HepG2 (cell line): ENCODE measurements at regions not wholly inside any gene's neighbourhood (a gene's known extent, or its start where the extent isn't known, plus 50 kb on each side); places are given as distances from the start of the nearest gene placed in this dataset.

Experiments
- ATAC-seq: fragments of 200-7000 bp; cut with Tn5 transposase; 3 replicates; pipeline ENCODE4 v1.9.1; 2020; ENCODE audit warnings: mild to moderate bottlenecking, moderate library complexity
- BruUV-seq: library from RNA; stranded (reverse); fragments of 400-500 nt; replicated peaks from 2 replicates; lab custom pipeline; 2021; lab: Mats Ljungman, UMichigan
- CTCF ChIA-PET: fragments of 300-600 bp; formaldehyde crosslinking; extraction: SDS; loops from one replicate; lab custom pipeline; 2021; ENCODE audit warnings: low total read pairs, inconsistent platforms, low intra/inter-chr PET ratio; lab: Yijun Ruan, JAX
- POLR2A ChIA-PET: fragments of 350-600 bp; sonication (Branson Sonifier 250); formaldehyde crosslinking; loops from one replicate; lab custom pipeline; 2020; ENCODE audit warnings: antibody characterized with exemption, inconsistent platforms; lab: Yijun Ruan, JAX
- DNase-seq: peaks from one replicate; pipeline ENCODE4 v3.0.0-alpha.2; 2015; ENCODE audit warnings: low spot score
- FAIRE-seq: peaks from 3 replicates; lab custom pipeline; 2011; peaks lifted over from hg19 to GRCh38; lab: Jason Lieb, UNC
- H2AFZ ChIP-seq: one replicate; pipeline ENCODE4 v1.6.1; 2011; ENCODE audit warnings: low read length, inconsistent platforms
- H3K27ac ChIP-seq: fragments of 300-600 bp; 3 replicates; pipeline ENCODE4 v1.8.0; 2011; ENCODE audit warnings: mixed run types, mild to moderate bottlenecking, mixed read lengths, low read length, inconsistent platforms; ENCODE audit not compliant: insufficient read depth; ENCODE audit errors: extremely low read length
- H3K27me3 ChIP-seq, 2 experiments: fragments of 200-600 bp in 1 of 2; 2 replicates in 1 of 2; 3 replicates in 1 of 2; pipeline versions ENCODE4 v1.6.0 to v1.8.0; 2011; ENCODE audit warnings: low read length in 2 of 2, mild to moderate bottlenecking in 2 of 2, moderate library complexity in 2 of 2, inconsistent platforms in 1 of 2; ENCODE audit not compliant: insufficient read depth in 2 of 2, control insufficient read depth in 1 of 2
- H3K36me3 ChIP-seq, 2 experiments: fragments of 200-600 bp in 1 of 2; replicated peaks in 1 of 2; 2 replicates in 1 of 2; 3 replicates in 1 of 2; pipeline versions ENCODE4 v1.5.1 to v1.8.0; 2011; ENCODE audit warnings: low read length in 2 of 2, inconsistent platforms in 1 of 2; ENCODE audit not compliant: insufficient read depth in 2 of 2, control insufficient read depth in 1 of 2
- H3K4me1 ChIP-seq: 2 replicates; pipeline ENCODE4 v1.5.1; 2012; ENCODE audit warnings: low read length, inconsistent platforms; ENCODE audit not compliant: insufficient read depth
- H3K4me2 ChIP-seq: 2 replicates; pipeline ENCODE4 v1.6.0; 2011; ENCODE audit warnings: low read depth, low read length, inconsistent platforms
- H3K4me3 ChIP-seq, 3 experiments: fragments of 200-600 bp in 1 of 3; sonication (generic), shearing (Covaris generic) in 1 of 3; replicated peaks in 1 of 3; 2 replicates each; pipeline ENCODE4 v1.5.1; 2011 to 2016; ENCODE audit warnings: low read length in 3 of 3, inconsistent platforms in 2 of 3, low read depth in 2 of 3, mild to moderate bottlenecking in 2 of 3, control low read depth in 1 of 3, mixed read lengths in 1 of 3; ENCODE audit not compliant: insufficient read depth in 1 of 3
- H3K79me2 ChIP-seq: one replicate; pipeline ENCODE4 v1.6.1; 2011; ENCODE audit warnings: low read length, inconsistent platforms; ENCODE audit not compliant: insufficient read depth
- H3K9ac ChIP-seq: 2 replicates; pipeline ENCODE4 v1.6.0; 2011; ENCODE audit warnings: mild to moderate bottlenecking, low read depth, low read length, inconsistent platforms; ENCODE audit not compliant: insufficient read depth
- H3K9me3 ChIP-seq: 2 replicates; pipeline ENCODE4 v1.5.1; 2012; ENCODE audit warnings: mild to moderate bottlenecking, low read length
- H4K20me1 ChIP-seq: 2 replicates; pipeline ENCODE4 v1.6.0; 2011; ENCODE audit warnings: inconsistent platforms, mild to moderate bottlenecking, low read length, moderate library complexity; ENCODE audit not compliant: insufficient read depth
- FOXP1 ChIP-seq, 2 experiments: fragments of 450-650 bp in 1 of 2; IDR thresholded peaks; 2 replicates each; pipeline ENCODE4 v1.6.1; 2017 to 2018; ENCODE audit warnings: antibody characterized with exemption in 1 of 2
- GATA4 ChIP-seq: sonication (generic); IDR thresholded peaks from 2 replicates; pipeline ENCODE4 v1.6.1; 2016; ENCODE audit warnings: antibody characterized with exemption, low read depth, borderline replicate concordance
- HNF1A ChIP-seq, 2 experiments: sonication (generic) in 1 of 2; formaldehyde crosslinking in 1 of 2; IDR thresholded peaks; 2 replicates each; pipeline versions ENCODE4 v1.4.0 to v1.6.1; 2016 to 2020; ENCODE audit warnings: borderline replicate concordance in 1 of 2, low read depth in 1 of 2, mild to moderate bottlenecking in 1 of 2, missing genetic modification reagents in 1 of 2
- NBN ChIP-seq: fragments of 450-650 bp; conservative IDR thresholded peaks from 2 replicates; pipeline ENCODE4 v1.6.1; 2017
- NFATC3 ChIP-seq: sonication (generic); formaldehyde crosslinking; IDR thresholded peaks from 2 replicates; pipeline ENCODE4 v1.5.1; 2020; ENCODE audit warnings: mild to moderate bottlenecking, missing genetic modification reagents
- NR2F1 ChIP-seq, 2 experiments: fragments of 450-650 bp in 1 of 2; formaldehyde crosslinking in 1 of 2; IDR thresholded peaks; 2 replicates each; pipeline versions ENCODE4 v1.5.0 to v1.6.1; 2016 to 2020; ENCODE audit warnings: mild to moderate bottlenecking in 1 of 2, missing compliant biosample characterization in 1 of 2, missing genetic modification reagents in 1 of 2, moderate library complexity in 1 of 2
- NR2F6 ChIP-seq, 2 experiments: IDR thresholded peaks; 2 replicates each; pipeline ENCODE4 v1.6.1; 2016; ENCODE audit warnings: antibody characterized with exemption in 1 of 2, mild to moderate bottlenecking in 1 of 2
- NR3C1 ChIP-seq: sonication (generic); formaldehyde crosslinking; IDR thresholded peaks from 2 replicates; pipeline ENCODE4 v1.4.0; 2020; ENCODE audit warnings: missing genetic modification reagents
- TCF12 ChIP-seq, 2 experiments: fragments of 450-650 bp in 1 of 2; sonication (generic) in 1 of 2; formaldehyde crosslinking in 1 of 2; IDR thresholded peaks; 2 replicates each; pipeline versions ENCODE4 v1.6.1 to v1.8.0; 2017 to 2022; ENCODE audit warnings: antibody characterized with exemption in 1 of 2, mild to moderate bottlenecking in 1 of 2, missing genetic modification reagents in 1 of 2, moderate library complexity in 1 of 2
- TGIF2 ChIP-seq: IDR thresholded peaks from 2 replicates; pipeline ENCODE4 v1.6.1; 2016; ENCODE audit warnings: control low read depth, missing compliant biosample characterization
- ZC3H4 ChIP-seq: sonication (generic); formaldehyde crosslinking; IDR thresholded peaks from 2 replicates; pipeline ENCODE4 v1.4.0; 2020; ENCODE audit warnings: missing genetic modification reagents, borderline replicate concordance
- ZNF235 ChIP-seq: sonication (generic); formaldehyde crosslinking; IDR thresholded peaks from 2 replicates; pipeline ENCODE4 v1.8.1; 2023; ENCODE audit warnings: mild to moderate bottlenecking, missing genetic modification reagents, borderline replicate concordance
- ZNF772 ChIP-seq: sonication (generic); formaldehyde crosslinking; IDR thresholded peaks from 2 replicates; pipeline ENCODE4 v1.5.0; 2020; ENCODE audit warnings: mild to moderate bottlenecking, missing genetic modification reagents
- ZNF841 ChIP-seq: sonication (generic); formaldehyde crosslinking; IDR thresholded peaks from 2 replicates; pipeline ENCODE4 v1.8.1; 2023; ENCODE audit warnings: missing genetic modification reagents, borderline replicate concordance
- WGBS: methylation state at CpG from one replicate; pipeline ENCODE4 v1.1.6; 2017; ENCODE audit warnings: low lambda C conversion rate; 5-methylcytosine and 5-hydroxymethylcytosine counted together
- in situ Hi-C: cut with HindIII; loops from 2 replicates; pipeline ENCODE4 v1.10.0; 2017; ENCODE audit warnings: low pct_unique_long_range_greater_than_20kb; ENCODE audit not compliant: extremely low pct_ligation_motif_present
- intact Hi-C: fragments of 100-400 bp; cut with micrococcal nuclease; formaldehyde crosslinking; loops from one replicate; pipeline ENCODE4 v1.10.0; 2022; ENCODE audit not compliant: unreplicated experiment
- TF ChIP-seq, protein P1 (sequence below): sonication (generic); formaldehyde crosslinking; IDR thresholded peaks from 2 replicates; pipeline ENCODE4 v1.8.1; 2023; ENCODE audit warnings: mild to moderate bottlenecking, moderate library complexity, missing genetic modification reagents
- TF ChIP-seq, protein P2 (sequence below): sonication (generic); formaldehyde crosslinking; IDR thresholded peaks from 2 replicates; pipeline ENCODE4 v1.5.0; 2020; ENCODE audit warnings: mild to moderate bottlenecking, missing genetic modification reagents

DNA sequence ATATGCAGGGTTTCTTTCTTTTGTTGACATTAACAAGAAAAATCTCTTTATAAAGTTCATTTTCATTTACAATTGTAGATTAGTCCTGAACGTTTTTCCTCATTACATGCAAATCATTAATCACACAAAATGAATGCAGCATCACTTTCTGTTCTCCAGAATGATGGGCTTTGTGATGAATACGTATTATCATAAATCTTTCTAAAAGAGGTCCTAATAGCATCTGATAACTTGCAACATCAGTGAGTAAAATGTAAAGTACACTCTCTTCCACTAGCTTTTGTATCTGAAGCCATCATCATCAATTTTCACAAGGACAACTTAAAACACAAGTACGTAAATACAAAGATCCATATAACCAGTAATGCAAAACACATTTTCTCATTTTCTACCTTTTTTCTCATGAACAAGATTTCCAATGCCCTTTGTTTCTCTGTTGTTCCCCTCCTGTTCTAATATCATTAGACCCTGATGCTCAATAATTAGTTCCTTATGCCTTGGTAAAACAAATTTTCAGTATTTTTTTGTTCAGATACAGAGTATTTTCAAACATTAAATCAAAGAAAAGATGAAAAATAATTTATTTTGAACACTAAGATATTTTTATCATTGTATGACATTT is 437.4 kb upstream of the MIR17HG start:
- no peak for ATAC-seq
- Histone ChIP-seq H3K36me3 (no peaks in the 10 kb centered on the region), H3K4me3 (no peak overlapping the region), H3K27me3 (no peaks in the 10 kb centered on the region), H2AFZ (no peak overlapping the region), H3K9ac (no peak overlapping the region), H3K4me2 (no peak overlapping the region), H3K9me3 (no peaks in the 10 kb centered on the region), H4K20me1 (no peaks in the 10 kb centered on the region), H3K79me2 (no peaks in the 10 kb centered on the region), H3K4me1 (no peaks in the 10 kb centered on the region), H3K27ac (no peak overlapping the region)
- intact Hi-C loops (no loop called here), in situ Hi-C loops (no loop called here)
- DNase-seq = no peak
- 4% methylated on average over 3 of the region's 3 CpGs for WGBS
- BruUV-seq = no TSS peak
- ChIA-PET CTCF (no interaction called here), POLR2A (no interaction called here)
- no peak for FAIRE-seq
- TF ChIP-seq HNF1A (IDR thresholded peaks at IDR 0.05; ENCODE audit: low read depth) = no peak
- no peak for TF ChIP-seq HNF1A (CRISPR knock-in tag; IDR thresholded peaks at IDR 0.05; ENCODE audit: borderline replicate concordance)
- TF ChIP-seq ZNF235 (CRISPR knock-in tag) = no peak
- TF ChIP-seq NR2F6 (IDR thresholded peaks at IDR 0.05) = no peak
- TF ChIP-seq NR2F6 (CRISPR knock-in tag; IDR thresholded peaks at IDR 0.05) = no peak
- TF ChIP-seq ZNF772 = no peak
- no peak for TF ChIP-seq NFATC3 (CRISPR knock-in tag)
- TF ChIP-seq, protein P1, sequence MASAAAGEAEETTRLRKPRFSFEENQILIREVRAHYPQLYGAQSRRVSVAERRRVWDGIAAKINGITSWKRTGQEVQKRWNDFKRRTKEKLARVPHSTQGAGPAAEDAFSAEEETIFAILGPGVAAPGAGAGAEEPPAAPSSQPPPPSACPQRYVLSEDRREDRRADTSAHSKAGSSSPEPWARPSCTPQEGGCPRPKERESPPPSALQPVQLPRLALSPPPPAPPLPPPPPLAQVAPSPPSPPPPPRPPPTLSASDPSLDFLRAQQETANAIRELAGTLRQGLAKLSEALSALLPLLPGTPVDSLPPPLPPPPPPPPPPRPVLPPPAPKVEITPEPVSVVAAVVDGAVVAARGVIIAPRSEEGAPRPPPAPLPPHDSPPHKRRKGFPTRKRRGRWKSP (CRISPR knock-in tag) = no peak
- TF ChIP-seq TGIF2 (CRISPR knock-in tag) = no peak
- no peak for TF ChIP-seq ZC3H4 (CRISPR knock-in tag)
- no peak for TF ChIP-seq NR3C1 (CRISPR knock-in tag)
- no peak for TF ChIP-seq TCF12 (IDR thresholded peaks at IDR 0.05)
- TF ChIP-seq TCF12 (CRISPR knock-in tag; IDR thresholded peaks at IDR 0.05) = no peak
- TF ChIP-seq, protein P2, sequence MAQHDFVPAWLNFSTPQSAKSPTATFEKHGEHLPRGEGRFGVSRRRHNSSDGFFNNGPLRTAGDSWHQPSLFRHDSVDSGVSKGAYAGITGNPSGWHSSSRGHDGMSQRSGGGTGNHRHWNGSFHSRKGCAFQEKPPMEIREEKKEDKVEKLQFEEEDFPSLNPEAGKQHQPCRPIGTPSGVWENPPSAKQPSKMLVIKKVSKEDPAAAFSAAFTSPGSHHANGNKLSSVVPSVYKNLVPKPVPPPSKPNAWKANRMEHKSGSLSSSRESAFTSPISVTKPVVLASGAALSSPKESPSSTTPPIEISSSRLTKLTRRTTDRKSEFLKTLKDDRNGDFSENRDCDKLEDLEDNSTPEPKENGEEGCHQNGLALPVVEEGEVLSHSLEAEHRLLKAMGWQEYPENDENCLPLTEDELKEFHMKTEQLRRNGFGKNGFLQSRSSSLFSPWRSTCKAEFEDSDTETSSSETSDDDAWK (CRISPR knock-in tag) = no peak
- TF ChIP-seq NR2F1 (CRISPR knock-in tag; IDR thresholded peaks at IDR 0.05) = no peak
- TF ChIP-seq ZNF841 (CRISPR knock-in tag) = no peak
- no peak for TF ChIP-seq NBN
- no peak for TF ChIP-seq FOXP1 (IDR thresholded peaks at IDR 0.05)
- no peak for TF ChIP-seq FOXP1 (CRISPR knock-in tag; IDR thresholded peaks at IDR 0.05)
- TF ChIP-seq GATA4 = no peak
